GM13977 (cell line): ENCODE measurements at regions not wholly inside any gene's neighbourhood (a gene's known extent, or its start where the extent isn't known, plus 50 kb on each side); places are given as distances from the start of the nearest gene placed in this dataset.

ENCODE experiments used
- DNase-seq: peaks from one replicate; pipeline ENCODE4 v3.0.0; 2012; ENCODE audit warnings: low spot score
- CTCF ChIP-seq: IDR thresholded peaks from 2 replicates; pipeline ENCODE4 v1.5.1; 2012; ENCODE audit warnings: mild to moderate bottlenecking, control low read depth; ENCODE audit not compliant: insufficient read depth; ENCODE audit errors: extremely low read depth, missing control alignments
- in situ Hi-C: fragments of 300-500 bp; cut with MboI; formaldehyde crosslinking; loops from one replicate; pipeline ENCODE4 v1.12.0; 2022; ENCODE audit warnings: low sequenced_read_pairs, low pct_unique_long_range_greater_than_20kb, mixed read lengths, inconsistent platforms; ENCODE audit not compliant: unreplicated experiment

- in situ Hi-C loops, result no loop called here
- TF ChIP-seq CTCF, result no peak
- DNase-seq, result no peak
These were observed 187.3 kb downstream of the CYB561 start for GRCh38 chr17:63258785-63259184.

- TF ChIP-seq CTCF, result no peak
- in situ Hi-C loops, result no loop called here
- no peak for DNase-seq
These were observed 183.2 kb downstream of the CYB561 start for GRCh38 chr17:63262751-63263476.

DNA sequence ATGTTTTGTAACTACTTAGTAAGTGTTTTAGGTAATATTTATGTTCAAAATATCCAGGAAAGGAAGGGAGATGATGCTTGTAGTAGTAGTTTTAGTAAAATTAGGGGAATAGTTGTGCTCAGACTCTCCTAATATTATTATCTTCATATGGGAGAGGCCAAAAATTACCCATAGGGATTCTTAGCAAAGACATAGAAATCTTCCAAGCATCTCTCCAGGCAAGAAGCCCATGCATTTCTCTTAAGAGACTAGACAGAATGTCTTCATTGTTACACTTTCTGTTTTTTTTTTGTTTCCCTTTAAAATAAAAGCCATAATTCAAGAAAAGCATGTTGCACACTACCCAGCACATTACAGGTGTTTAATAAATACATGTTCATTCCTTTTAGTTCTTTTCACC, 180.6 kb downstream of the CYB561 start:
- in situ Hi-C loops, result no loop called here
- TF ChIP-seq CTCF, result no peak

GRCh38 chr17:63267846-63268245, 178.3 kb downstream of the CYB561 start:
- in situ Hi-C loops, result no loop called here
- no peak for DNase-seq
- TF ChIP-seq CTCF, result no peak

More for the DNA sequence above, 180.6 kb downstream of the CYB561 start:
- DNase-seq, result no peak

DNA sequence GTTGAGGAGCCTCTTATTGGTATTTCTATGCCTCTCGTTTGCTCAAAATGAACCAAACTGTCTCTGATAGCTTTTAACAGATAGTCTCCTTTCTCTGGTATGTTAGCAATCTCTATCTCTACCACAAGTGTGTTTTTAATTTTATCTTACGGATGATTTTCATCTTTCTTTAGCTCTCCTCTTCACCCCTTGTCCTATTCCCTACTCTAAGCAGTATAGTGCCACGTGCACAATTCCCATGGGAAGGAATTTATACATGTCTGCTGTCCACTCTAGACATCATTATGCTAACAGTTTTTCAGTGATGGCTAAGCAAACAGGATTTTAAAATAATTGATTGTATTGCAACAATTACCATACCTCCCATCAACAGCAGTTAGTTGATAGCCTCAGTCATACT, 177.3 kb downstream of the CYB561 start:
- TF ChIP-seq CTCF, result no peak
- in situ Hi-C loops, result no loop called here
- no peak for DNase-seq

DNA sequence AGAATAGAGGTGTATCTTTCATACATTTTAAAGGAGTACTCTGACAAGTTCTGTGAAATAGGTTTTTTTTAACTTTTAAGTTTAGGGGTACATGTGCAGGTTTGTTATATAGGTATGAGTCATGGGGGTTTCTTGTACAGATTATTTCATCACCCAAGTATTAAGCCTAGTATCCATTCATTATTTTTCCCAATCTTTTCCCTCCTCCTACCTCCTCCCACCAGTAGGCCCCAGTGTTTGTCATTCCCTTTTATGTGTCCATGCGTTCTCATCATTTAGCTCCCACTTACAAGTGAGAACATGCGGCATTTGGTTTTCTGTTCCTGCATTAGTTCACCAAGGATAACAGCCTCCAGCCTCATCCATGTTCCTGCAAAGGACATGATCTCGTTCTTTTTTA, 175.5 kb downstream of the CYB561 start:
- no peak for DNase-seq
- in situ Hi-C loops, result no loop called here
- TF ChIP-seq CTCF, result no peak

DNA sequence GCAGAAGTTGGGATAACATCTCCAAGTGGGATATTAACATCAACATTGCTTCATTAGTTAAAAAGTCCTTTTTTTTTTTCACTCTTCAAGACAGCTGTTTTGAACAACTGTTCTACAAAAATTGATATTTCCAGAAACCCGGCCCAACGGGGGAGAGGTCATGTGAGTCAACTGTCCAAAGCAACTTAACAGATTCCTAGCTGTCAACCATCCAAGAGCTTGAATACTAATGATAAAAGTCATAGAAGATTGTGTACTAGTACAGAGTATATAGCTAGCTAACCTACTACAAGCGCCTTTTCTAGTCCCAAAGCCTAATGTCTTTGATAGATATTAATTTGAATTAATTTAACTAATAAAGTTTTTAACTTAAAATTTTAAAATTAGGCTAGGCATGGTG, 172.0 kb downstream of the CYB561 start:
- DNase-seq, result no peak
- in situ Hi-C loops, result no loop called here
- TF ChIP-seq CTCF, result no peak
